T-helper 2 cell treated with Interferon-gamma antibody and Interleukin-4, amounts not matched to agents 5 μg/mL and 100 μg/mL, for 36 hours (primary cell): ENCODE measurements at regions not wholly inside any gene's neighbourhood (a gene's known extent, or its start where the extent isn't known, plus 50 kb on each side); places are given as distances from the start of the nearest gene placed in this dataset.

Experiments used
- DNase-seq: peaks from one replicate; pipeline ENCODE4 v3.0.0; 2021; ENCODE audit warnings: low spot score
- H3K27ac Mint-ChIP-seq: one replicate; pipeline ENCODE4 v1.8.0; 2021; ENCODE audit warnings: mild to moderate bottlenecking, mixed read lengths
- H3K27me3 Mint-ChIP-seq: one replicate; pipeline ENCODE4 v1.8.0; 2021; ENCODE audit warnings: low read depth, mixed read lengths
- H3K36me3 Mint-ChIP-seq: one replicate; pipeline ENCODE4 v1.8.0; 2021; ENCODE audit warnings: low read depth, mixed read lengths
- H3K4me1 Mint-ChIP-seq: one replicate; pipeline ENCODE4 v1.8.0; 2021; ENCODE audit warnings: low read depth, mixed read lengths
- H3K4me3 Mint-ChIP-seq: one replicate; pipeline ENCODE4 v1.8.0; 2022; ENCODE audit warnings: mild to moderate bottlenecking, moderate library complexity, mixed read lengths
- H3K9me3 Mint-ChIP-seq: one replicate; pipeline ENCODE4 v1.8.0; 2021; ENCODE audit warnings: mixed read lengths

GRCh38 chr10:113291413-113291812 lies 261.4 kb upstream of the HABP2 start:
- Mint-ChIP-seq H3K4me3 (no peak overlapping the region), H3K36me3 (no peaks in the 10 kb centered on the region), H3K4me1 (no peaks in the 10 kb centered on the region), H3K27ac (no peak overlapping the region), H3K27me3 (no peaks in the 10 kb centered on the region), H3K9me3 (no peaks in the 10 kb centered on the region)
- no peak for DNase-seq

- no peak for DNase-seq
- Mint-ChIP-seq H3K9me3 (no peaks in the 10 kb centered on the region), H3K27me3 (peaks cover under 1% of the 10 kb centered on the region), H3K4me1 (no peaks in the 10 kb centered on the region), H3K36me3 (no peaks in the 10 kb centered on the region), H3K27ac (no peak overlapping the region), H3K4me3 (no peak overlapping the region)
Measured at GRCh38 chr10:113292086-113292485, 260.8 kb upstream of the HABP2 start.

- Mint-ChIP-seq H3K36me3 (no peaks in the 10 kb centered on the region), H3K9me3 (no peaks in the 10 kb centered on the region), H3K4me3 (no peak overlapping the region), H3K27me3 (peaks cover 3% of the 10 kb centered on the region), H3K4me1 (no peaks in the 10 kb centered on the region), H3K27ac (no peak overlapping the region)
- no peak for DNase-seq
Measured at GRCh38 chr10:113292743-113293142, 260.1 kb upstream of the HABP2 start.

- no peak for DNase-seq
- Mint-ChIP-seq H3K36me3 (no peaks in the 10 kb centered on the region), H3K27me3 (peaks cover 3% of the 10 kb centered on the region), H3K4me3 (no peak overlapping the region), H3K9me3 (no peaks in the 10 kb centered on the region), H3K4me1 (no peaks in the 10 kb centered on the region), H3K27ac (no peak overlapping the region)
Measured at GRCh38 chr10:113293167-113293566, 259.7 kb upstream of the HABP2 start.

GRCh38 chr10:113294868-113295267 lies 258.0 kb upstream of the HABP2 start:
- DNase-seq: no peak
- no peaks in the 10 kb centered on the region for H3K36me3 Mint-ChIP-seq
- peaks cover 16% of the 10 kb centered on the region for H3K27me3 Mint-ChIP-seq
- no peak overlapping the region for H3K27ac Mint-ChIP-seq
- no peaks in the 10 kb centered on the region for H3K9me3 Mint-ChIP-seq
- no peak overlapping the region for H3K4me3 Mint-ChIP-seq
- no peaks in the 10 kb centered on the region for H3K4me1 Mint-ChIP-seq

GRCh38 chr10:113297226-113297625 lies 255.6 kb upstream of the HABP2 start:
- no peak for DNase-seq
- Mint-ChIP-seq H3K4me3 (no peak overlapping the region), H3K27me3 (peaks cover 20% of the 10 kb centered on the region), H3K9me3 (no peaks in the 10 kb centered on the region), H3K4me1 (no peaks in the 10 kb centered on the region), H3K27ac (no peak overlapping the region), H3K36me3 (no peaks in the 10 kb centered on the region)

GRCh38 chr10:113298616-113299015 lies 254.2 kb upstream of the HABP2 start:
- no peak overlapping the region for H3K4me3 Mint-ChIP-seq
- H3K27ac Mint-ChIP-seq: no peak overlapping the region
- peaks cover 20% of the 10 kb centered on the region for H3K27me3 Mint-ChIP-seq
- no peaks in the 10 kb centered on the region for H3K36me3 Mint-ChIP-seq
- H3K4me1 Mint-ChIP-seq: no peaks in the 10 kb centered on the region
- H3K9me3 Mint-ChIP-seq: no peaks in the 10 kb centered on the region
- DNase-seq: no peak

- Mint-ChIP-seq H3K27ac (no peak overlapping the region), H3K4me1 (no peaks in the 10 kb centered on the region), H3K9me3 (no peaks in the 10 kb centered on the region), H3K4me3 (no peak overlapping the region), H3K36me3 (no peaks in the 10 kb centered on the region), H3K27me3 (peaks cover 20% of the 10 kb centered on the region)
- DNase-seq: no peak
Measured at GRCh38 chr10:113300201-113300600, 252.7 kb upstream of the HABP2 start.

GRCh38 chr10:113300617-113301016 lies 252.2 kb upstream of the HABP2 start:
- Mint-ChIP-seq H3K4me1 (no peaks in the 10 kb centered on the region), H3K4me3 (no peak overlapping the region), H3K27me3 (peaks cover 20% of the 10 kb centered on the region), H3K27ac (no peak overlapping the region), H3K36me3 (no peaks in the 10 kb centered on the region), H3K9me3 (no peaks in the 10 kb centered on the region)
- no peak for DNase-seq

- H3K4me3 Mint-ChIP-seq: no peak overlapping the region
- H3K27ac Mint-ChIP-seq: no peak overlapping the region
- H3K4me1 Mint-ChIP-seq: no peaks in the 10 kb centered on the region
- no peaks in the 10 kb centered on the region for H3K36me3 Mint-ChIP-seq
- no peak for DNase-seq
- H3K27me3 Mint-ChIP-seq: peaks cover 20% of the 10 kb centered on the region
- no peaks in the 10 kb centered on the region for H3K9me3 Mint-ChIP-seq
Measured at GRCh38 chr10:113301342-113301984, 251.4 kb upstream of the HABP2 start.

GRCh38 chr10:113302062-113302461 lies 250.8 kb upstream of the HABP2 start:
- H3K27me3 Mint-ChIP-seq: peaks cover 20% of the 10 kb centered on the region
- DNase-seq: no peak
- H3K4me1 Mint-ChIP-seq: no peaks in the 10 kb centered on the region
- H3K27ac Mint-ChIP-seq: no peak overlapping the region
- H3K4me3 Mint-ChIP-seq: no peak overlapping the region
- H3K9me3 Mint-ChIP-seq: no peaks in the 10 kb centered on the region
- no peaks in the 10 kb centered on the region for H3K36me3 Mint-ChIP-seq

- H3K27me3 Mint-ChIP-seq: peaks cover 14% of the 10 kb centered on the region
- no peak for DNase-seq
- no peaks in the 10 kb centered on the region for H3K36me3 Mint-ChIP-seq
- H3K9me3 Mint-ChIP-seq: no peaks in the 10 kb centered on the region
- H3K4me3 Mint-ChIP-seq: no peak overlapping the region
- no peak overlapping the region for H3K27ac Mint-ChIP-seq
- H3K4me1 Mint-ChIP-seq: no peaks in the 10 kb centered on the region
Measured at GRCh38 chr10:113303544-113304146, 249.2 kb upstream of the HABP2 start.

- Mint-ChIP-seq H3K4me3 (no peak overlapping the region), H3K27ac (no peak overlapping the region), H3K4me1 (no peaks in the 10 kb centered on the region), H3K9me3 (no peaks in the 10 kb centered on the region), H3K36me3 (no peaks in the 10 kb centered on the region), H3K27me3 (peaks cover 6% of the 10 kb centered on the region)
- DNase-seq: no peak
Measured at GRCh38 chr10:113304726-113305125, 248.1 kb upstream of the HABP2 start.

GRCh38 chr10:113305871-113306270 lies 247.0 kb upstream of the HABP2 start:
- H3K4me3 Mint-ChIP-seq: no peak overlapping the region
- no peaks in the 10 kb centered on the region for H3K4me1 Mint-ChIP-seq
- peaks cover 2% of the 10 kb centered on the region for H3K27me3 Mint-ChIP-seq
- no peak overlapping the region for H3K27ac Mint-ChIP-seq
- DNase-seq: no peak
- no peaks in the 10 kb centered on the region for H3K9me3 Mint-ChIP-seq
- no peaks in the 10 kb centered on the region for H3K36me3 Mint-ChIP-seq

GRCh38 chr10:113309791-113310190 lies 243.1 kb upstream of the HABP2 start:
- H3K27ac Mint-ChIP-seq: no peak overlapping the region
- no peaks in the 10 kb centered on the region for H3K27me3 Mint-ChIP-seq
- DNase-seq: no peak
- H3K4me1 Mint-ChIP-seq: no peaks in the 10 kb centered on the region
- H3K36me3 Mint-ChIP-seq: no peaks in the 10 kb centered on the region
- H3K9me3 Mint-ChIP-seq: no peaks in the 10 kb centered on the region
- H3K4me3 Mint-ChIP-seq: no peak overlapping the region
